NB4 (cell line): ENCODE measurements at regions not wholly inside any gene's neighbourhood (a gene's known extent, or its start where the extent isn't known, plus 50 kb on each side); places are given as distances from the start of the nearest gene placed in this dataset.

Source experiments
- DNase-seq: peaks from one replicate; pipeline ENCODE4 v3.0.0; 2010; ENCODE audit warnings: low read depth
- H3K4me3 ChIP-seq: one replicate; pipeline ENCODE4 v1.5.1; 2011; ENCODE audit warnings: mild to moderate bottlenecking, low read depth, low read length, moderate library complexity
- MYC ChIP-seq: IDR thresholded peaks from 2 replicates; pipeline ENCODE4 v1.6.1; 2011; ENCODE audit warnings: low read depth, low read length
- POLR2A ChIP-seq: IDR thresholded peaks from 2 replicates; pipeline ENCODE4 v1.6.1; 2011; ENCODE audit warnings: mild to moderate bottlenecking; ENCODE audit not compliant: insufficient read length; ENCODE audit errors: extremely low read depth
- TF ChIP-seq, protein P1 (sequence below): IDR thresholded peaks from 2 replicates; pipeline ENCODE4 v1.6.1; 2011; ENCODE audit warnings: low read depth, low read length
- TF ChIP-seq, protein P2 (sequence below): IDR thresholded peaks from one replicate; pipeline ENCODE4 v1.5.1; 2012; ENCODE audit warnings: low read depth, low read length

DNA sequence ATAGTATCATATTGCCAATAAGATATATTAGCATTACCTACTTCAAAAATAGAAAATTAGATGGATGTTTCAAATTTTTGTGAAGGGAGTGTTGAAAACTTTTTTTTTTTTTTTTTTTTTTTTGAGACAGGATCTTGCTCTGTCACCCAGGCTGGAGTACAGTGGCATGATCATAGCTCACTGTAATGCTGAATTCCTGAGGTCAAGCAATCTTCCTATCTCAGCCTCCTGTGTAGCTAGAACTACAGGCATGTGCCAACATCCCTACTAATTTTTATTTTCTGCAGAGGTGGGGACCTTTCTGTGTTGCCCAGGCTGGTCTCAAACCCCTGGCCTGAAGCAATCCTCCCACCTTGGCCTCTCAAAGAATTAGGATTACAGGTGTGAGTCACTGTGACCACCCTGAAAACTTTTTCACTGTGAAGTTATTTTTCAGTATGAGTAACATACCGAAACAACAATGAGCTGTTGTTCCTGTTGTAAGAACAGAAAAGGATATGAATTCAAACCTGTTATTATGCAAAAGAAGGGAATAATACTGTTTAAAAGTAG, 266.9 kb downstream of the NEBL start:
- no peak overlapping the region for H3K4me3 ChIP-seq
- TF ChIP-seq, protein P1, sequence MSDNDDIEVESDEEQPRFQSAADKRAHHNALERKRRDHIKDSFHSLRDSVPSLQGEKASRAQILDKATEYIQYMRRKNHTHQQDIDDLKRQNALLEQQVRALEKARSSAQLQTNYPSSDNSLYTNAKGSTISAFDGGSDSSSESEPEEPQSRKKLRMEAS = no peak
- TF ChIP-seq MYC (no peak), POLR2A (no peak)
- TF ChIP-seq, protein P2, sequence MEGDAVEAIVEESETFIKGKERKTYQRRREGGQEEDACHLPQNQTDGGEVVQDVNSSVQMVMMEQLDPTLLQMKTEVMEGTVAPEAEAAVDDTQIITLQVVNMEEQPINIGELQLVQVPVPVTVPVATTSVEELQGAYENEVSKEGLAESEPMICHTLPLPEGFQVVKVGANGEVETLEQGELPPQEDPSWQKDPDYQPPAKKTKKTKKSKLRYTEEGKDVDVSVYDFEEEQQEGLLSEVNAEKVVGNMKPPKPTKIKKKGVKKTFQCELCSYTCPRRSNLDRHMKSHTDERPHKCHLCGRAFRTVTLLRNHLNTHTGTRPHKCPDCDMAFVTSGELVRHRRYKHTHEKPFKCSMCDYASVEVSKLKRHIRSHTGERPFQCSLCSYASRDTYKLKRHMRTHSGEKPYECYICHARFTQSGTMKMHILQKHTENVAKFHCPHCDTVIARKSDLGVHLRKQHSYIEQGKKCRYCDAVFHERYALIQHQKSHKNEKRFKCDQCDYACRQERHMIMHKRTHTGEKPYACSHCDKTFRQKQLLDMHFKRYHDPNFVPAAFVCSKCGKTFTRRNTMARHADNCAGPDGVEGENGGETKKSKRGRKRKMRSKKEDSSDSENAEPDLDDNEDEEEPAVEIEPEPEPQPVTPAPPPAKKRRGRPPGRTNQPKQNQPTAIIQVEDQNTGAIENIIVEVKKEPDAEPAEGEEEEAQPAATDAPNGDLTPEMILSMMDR = no peak
- DNase-seq = no peak

DNA sequence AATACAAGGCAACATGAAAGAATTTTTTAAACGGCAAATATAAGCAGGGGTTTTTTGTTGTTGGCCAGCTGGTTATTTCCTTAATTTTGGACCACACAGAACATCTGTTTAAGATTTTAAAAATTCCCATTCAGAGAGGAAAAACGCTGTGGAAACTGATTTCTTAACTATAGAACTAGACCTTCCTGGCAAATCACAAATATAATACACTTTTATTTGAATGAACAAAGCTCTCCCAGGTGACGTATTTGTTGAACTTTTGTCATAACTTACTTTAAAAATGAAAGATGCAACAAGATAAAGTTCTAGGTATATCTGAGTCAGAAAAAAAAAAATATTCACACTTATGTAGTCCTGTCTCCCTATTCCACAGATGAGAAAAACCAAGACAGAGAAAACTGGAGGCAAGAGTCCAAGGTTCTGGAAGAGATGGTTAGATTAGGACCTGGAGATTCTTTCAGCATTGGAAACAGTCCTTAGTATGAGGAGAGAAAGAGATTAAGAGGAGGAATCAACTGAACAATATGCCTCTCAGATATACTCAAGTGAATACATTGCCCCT, 269.1 kb downstream of the NEBL start:
- H3K4me3 ChIP-seq = no peak overlapping the region
- TF ChIP-seq, protein P2 = no peak
- no peak for TF ChIP-seq POLR2A
- TF ChIP-seq, protein P1 = no peak
- no peak for TF ChIP-seq MYC
- DNase-seq = no peak

- H3K4me3 ChIP-seq = no peak overlapping the region
- TF ChIP-seq POLR2A (no peak), MYC (no peak)
- TF ChIP-seq, protein P2 = no peak
- TF ChIP-seq, protein P1 = no peak
- DNase-seq = no peak
Measured at GRCh38 chr10:20627087-20627486, 270.0 kb downstream of the NEBL start.

DNA sequence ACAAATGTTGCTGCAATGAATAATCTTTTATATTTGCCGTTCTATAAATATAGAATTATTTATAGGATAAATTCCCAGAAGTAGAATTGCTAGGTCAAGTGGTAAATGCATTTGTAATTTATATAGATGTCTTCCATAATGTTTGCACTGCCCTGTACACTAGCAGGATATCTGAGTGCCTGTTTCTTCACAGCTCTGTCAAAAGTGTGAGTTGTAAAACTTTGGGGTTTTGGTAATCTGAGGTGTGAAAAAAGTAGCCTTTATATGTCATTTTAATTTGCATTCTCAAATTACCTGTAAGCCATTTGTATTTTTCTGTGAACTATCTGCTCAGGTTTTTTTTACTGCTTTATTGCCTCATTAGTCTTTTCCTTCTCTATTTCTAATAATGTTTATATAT, 271.2 kb downstream of the NEBL start:
- H3K4me3 ChIP-seq = no peak overlapping the region
- DNase-seq = no peak
- TF ChIP-seq, protein P2 = no peak
- TF ChIP-seq, protein P1 = no peak
- TF ChIP-seq POLR2A = no peak
- no peak for TF ChIP-seq MYC

GRCh38 chr10:20624642-20625041, 272.5 kb downstream of the NEBL start:
- DNase-seq = no peak
- TF ChIP-seq, protein P1 = no peak
- TF ChIP-seq MYC (no peak), POLR2A (no peak)
- TF ChIP-seq, protein P2 = no peak
- H3K4me3 ChIP-seq = no peak overlapping the region
